ENCODE measurements at regions not wholly inside any gene's neighbourhood (a gene's known extent, or its start where the extent isn't known, plus 50 kb on each side); places are given as distances from the start of the nearest gene placed in this dataset.
A peak's percentile ranks its signal among the peaks of the same experiment; 100 is the strongest.
"Not testable (repeated sequence)": the region's sequence is repeated elsewhere in the genome, so short reads cannot be mapped to it uniquely, and the experiment has no call there.

DNA sequence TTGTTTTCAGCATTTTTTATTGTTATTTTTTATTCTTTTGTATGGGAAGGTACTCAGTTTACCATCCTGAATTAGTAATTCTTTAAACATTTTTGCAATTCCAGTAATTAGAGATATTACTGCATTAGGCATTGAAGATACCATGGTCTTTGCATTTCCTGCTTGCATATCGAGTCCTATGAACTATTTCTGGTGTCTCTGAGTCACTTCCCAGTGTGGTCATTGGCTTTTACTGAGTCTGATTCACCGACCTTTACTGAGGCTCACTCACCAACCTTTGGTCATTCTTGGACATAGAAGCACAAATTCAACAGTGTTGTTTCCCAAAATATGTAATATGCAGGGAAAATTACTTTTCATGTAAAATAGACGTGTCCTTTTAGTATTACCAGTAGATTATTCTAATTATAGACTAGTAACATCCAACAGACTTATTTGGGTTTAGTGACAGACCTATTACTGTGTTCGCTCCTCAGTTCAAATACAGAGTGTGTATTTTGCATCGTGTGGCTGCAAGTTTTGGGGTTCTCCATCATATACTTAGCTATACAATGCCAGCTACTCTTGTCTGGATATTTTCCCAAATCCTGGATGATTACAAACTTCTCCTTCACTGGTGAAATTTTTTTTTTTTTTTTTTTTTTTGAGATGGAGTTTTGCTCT, 180.7 kb upstream of the PRSS1 start:
- no peak for DNase-seq

DNA sequence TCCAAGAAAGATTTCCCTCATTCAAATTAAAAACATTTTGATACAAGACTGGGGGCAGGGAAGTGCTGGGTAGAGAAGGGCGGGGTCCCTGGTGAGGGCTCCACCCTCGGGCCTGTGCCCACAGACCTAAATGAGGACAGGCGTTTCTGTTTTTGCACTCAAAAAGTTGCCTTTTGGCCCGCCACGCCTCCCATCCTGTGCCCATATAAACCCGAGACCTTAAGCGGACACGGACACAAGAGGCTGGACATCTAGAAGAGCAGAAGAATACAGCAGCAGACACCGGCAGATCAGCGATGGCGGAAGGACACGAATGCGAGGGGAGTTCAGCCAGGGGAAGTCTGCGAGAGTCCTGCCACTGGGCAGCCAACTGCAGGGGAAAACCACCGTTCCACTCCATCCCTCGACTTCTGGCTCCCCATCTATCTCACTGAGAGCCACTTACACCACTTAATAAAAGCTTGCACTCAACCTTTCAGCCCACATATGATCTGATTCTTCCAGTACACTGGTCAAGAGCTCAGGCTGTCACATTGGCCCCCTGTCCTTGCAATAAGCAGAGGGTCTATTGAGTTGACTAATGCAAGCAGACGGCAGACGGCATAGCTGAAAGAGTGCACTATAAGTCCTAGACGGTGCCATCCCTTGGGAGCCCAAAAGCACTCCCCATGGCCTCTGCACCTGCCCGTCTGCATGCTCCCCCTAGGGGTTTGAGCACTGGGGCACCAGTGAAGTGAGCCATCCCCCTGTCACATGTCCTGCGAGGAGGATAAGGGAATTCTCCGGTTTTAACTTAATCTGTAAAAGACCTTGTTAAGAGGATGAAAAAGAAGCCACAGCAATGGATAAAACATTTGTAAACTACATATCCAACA, 181.8 kb upstream of the PRSS1 start:
- no peak for DNase-seq

- DNase-seq = no peak
Observed at GRCh38 chr7:142566271-142566670, 183.0 kb upstream of the PRSS1 start.

DNA sequence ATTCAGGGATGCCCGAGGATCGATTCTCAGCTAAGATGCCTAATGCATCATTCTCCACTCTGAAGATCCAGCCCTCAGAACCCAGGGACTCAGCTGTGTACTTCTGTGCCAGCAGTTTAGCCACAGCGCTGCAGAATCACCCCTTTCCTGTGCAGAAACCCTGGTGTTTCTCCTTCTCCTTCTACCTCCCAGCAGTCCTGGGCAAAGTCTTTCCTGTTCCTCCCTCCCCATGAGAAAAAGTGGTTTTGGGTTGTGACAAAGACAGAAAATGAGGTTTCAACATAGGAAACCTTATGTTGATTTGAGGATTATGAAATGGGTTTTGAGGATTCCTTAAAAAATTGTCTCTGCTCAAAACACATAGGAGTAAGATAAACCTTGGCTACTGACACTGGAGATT, 185.1 kb upstream of the PRSS1 start:
- not testable (repeated sequence) for DNase-seq

DNA sequence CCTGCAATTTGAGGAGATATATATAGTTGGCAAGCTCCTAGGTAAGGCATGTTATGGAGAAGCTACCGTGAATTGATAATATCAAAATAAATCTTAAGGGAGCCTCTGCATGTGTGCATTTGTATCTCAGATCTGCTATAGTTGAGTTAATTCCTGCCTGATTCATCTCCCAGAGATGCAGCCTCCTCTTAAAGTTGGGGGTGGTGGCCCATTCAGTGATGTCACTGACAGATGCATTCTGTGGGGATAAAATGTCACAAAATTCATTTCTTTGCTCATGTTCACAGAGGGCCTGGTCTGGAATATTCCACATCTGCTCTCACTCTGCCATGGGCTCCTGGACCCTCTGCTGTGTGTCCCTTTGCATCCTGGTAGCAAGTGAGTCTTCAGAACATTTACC, 185.8 kb upstream of the PRSS1 start:
- no peak for DNase-seq

DNA sequence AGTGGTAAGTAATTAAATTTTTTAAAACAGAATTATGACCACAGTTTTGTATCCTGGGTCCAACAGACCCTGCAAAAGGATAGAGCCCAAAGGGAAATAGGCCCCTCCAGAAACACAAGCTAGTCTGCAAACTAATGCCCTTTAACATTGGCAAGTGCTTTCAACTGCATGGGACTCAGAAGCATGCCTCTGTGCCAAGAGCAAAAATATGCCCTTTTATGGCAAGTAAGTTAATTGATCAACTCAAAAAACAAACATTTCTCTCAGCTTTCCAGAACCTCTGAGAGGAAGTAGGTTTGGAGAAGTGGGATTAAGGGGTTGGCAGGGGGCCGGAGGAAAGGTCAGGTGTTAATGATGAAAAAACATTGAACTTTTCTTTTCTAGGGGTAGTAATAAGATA, 186.6 kb upstream of the PRSS1 start:
- no peak for DNase-seq

GRCh38 chr7:142561396-142561795, 187.9 kb upstream of the PRSS1 start:
- not testable (repeated sequence) for DNase-seq

GRCh38 chr7:142560770-142561169, 188.5 kb upstream of the PRSS1 start:
- not testable (repeated sequence) for DNase-seq

- peak in 1 of 3 donors; percentile 16 for DNase-seq
Observed at GRCh38 chr7:142560166-142560565, 189.1 kb upstream of the PRSS1 start.

- DNase-seq = no peak
Observed at GRCh38 chr7:142557971-142558582, 191.2 kb upstream of the PRSS1 start.

GRCh38 chr7:142556740-142557139, 192.5 kb upstream of the PRSS1 start:
- DNase-seq = peak in 2 of 3 donors; percentile 11 to 93

- no peak for DNase-seq
Observed at GRCh38 chr7:142554560-142555532, 194.4 kb upstream of the PRSS1 start.

DNA sequence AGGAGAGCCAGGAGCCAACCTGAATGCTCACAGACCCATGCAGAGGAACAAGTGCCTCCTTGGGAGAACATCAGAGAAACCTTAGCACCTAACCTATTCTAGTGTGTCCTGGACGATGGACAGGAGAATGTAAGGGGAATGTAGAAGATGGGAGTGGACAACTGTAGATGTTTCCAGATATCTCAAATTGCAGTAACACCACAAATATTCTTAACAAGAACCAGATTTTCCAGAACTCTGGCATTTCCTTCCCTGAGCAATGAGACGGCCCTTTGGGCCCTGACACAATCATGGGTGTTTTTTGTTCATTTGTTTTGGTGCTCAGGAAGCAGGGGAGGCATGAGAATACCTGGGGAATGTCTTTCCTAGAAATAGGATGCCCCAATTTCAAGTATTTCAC, 196.1 kb upstream of the PRSS1 start:
- peak in 1 of 3 donors; percentile 30 for DNase-seq

DNA sequence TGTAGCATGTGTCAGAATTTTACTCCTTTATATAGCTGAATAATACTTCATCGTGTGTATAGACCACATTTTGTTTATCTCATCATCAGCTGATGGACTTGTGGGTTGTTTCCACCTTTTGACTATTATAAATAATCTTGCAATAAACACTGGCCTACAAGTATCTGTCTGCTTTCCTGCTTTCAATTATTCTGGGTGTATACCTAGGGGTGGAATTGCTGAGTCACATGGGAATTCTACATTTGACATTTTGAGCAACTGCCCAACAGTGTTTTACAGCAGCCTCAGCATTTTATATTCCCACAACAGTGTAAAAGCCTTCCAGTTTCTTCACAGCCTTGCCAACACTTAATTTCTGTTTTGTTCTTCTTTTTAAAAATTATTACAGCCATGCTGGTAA, 200.3 kb upstream of the PRSS1 start:
- DNase-seq = no peak

- no peak for DNase-seq
Observed at GRCh38 chr7:142546452-142546851, 202.8 kb upstream of the PRSS1 start.

DNA sequence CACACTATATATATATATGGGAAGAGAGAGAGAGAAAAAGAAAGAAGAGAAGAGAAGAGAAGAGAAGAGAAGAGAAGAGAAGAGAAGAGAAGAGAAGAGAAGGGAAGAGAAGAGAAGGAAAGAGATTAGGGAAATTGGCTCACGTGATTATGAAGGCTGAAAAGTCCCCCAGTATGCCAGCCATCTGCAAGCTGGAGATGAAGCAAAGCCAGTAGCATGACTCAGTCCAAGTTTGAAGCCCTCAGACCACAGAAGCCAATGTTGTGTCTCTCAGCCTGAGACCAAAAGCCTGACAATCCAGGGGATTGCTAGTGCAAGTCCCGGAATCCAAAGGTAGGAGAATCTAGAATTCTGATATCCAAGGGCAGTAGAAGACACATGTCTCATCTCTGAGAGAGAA, 206.3 kb upstream of the PRSS1 start:
- DNase-seq = peak in 1 of 3 donors; percentile 22

DNA sequence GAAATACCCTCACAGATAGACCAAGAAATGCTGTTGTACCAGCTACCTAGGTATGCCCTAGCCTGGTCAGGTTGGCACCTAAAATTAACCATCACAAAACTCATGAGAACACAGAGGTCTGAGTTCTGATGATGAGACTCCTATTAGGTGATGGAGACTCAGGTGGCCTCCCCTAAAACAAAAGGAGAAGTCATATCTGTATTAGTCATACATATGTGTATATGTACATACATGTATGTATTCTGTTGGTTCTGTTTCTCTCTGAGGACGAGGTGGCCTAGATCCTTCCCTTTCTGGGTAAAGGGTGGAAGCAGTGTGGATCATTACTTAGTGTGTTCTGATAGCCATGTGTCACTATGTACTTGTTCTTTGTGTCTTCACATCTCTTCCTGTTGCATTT, 207.2 kb upstream of the PRSS1 start:
- no peak for DNase-seq

DNA sequence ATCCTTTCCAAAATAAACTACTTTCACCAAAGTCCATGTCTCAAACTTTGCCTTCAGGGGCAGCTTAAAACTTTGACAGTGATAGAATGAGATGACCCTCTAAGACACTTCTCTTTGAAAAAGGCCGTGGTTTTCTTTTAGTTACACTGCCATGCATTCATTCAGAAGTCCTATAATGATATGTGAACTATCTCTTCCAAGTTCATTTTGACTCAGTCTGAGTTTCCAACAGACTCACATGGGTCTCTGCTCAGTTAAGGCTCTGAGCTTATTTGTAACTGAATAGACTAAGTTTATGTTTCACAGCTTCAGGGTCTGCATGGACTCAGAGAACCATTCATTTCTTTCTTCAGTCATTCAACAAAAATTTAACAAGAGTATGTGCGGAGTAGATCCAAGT, 208.9 kb upstream of the PRSS1 start:
- no peak for DNase-seq

- DNase-seq = peak in 1 of 3 donors; percentile 46
Observed at GRCh38 chr7:142539901-142540300, 209.4 kb upstream of the PRSS1 start.

- DNase-seq = no peak
Observed at GRCh38 chr7:142537760-142538159, 211.5 kb upstream of the PRSS1 start.

DNA sequence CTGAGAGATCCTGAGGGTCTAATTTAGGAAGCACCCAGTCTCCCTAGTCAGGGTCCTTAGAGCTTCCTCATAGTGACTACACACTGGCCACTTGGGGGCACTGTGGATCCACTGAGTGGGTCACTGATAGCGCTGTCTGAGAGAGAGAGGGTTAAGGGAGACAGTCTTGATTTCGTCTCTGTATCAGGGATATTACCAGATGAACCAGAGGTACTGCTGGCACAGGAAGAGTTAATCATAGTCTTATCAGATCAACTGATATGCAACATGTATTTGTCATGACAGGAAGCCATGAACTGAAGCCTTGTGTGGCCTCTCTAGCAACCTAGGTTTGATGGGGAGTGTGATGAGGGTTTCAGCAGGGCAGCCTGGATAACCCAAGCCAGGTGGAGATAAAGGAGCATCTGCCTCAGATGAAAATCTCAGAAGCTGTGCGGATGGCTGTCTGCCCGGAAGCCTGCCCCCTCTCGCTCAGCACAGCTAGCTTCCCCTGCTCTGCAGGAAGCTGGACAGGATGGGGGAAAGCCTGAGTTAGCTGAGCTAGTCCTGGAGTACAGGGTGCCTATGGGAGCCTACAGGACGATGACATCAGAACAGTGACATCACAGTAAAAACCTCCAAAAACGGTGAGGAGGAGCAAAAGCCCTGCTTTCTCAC, 214.0 kb upstream of the PRSS1 start:
- peak; percentile 25 to 81 (median 42) for DNase-seq
